Osteocyte (in vitro differentiated cells): ENCODE measurements at regions not wholly inside any gene's neighbourhood (a gene's known extent, or its start where the extent isn't known, plus 50 kb on each side); places are given as distances from the start of the nearest gene placed in this dataset.
A peak's percentile ranks its signal among the peaks of the same experiment; 100 is the strongest.

Source experiments
- DNase-seq: peaks from one replicate; pipeline ENCODE4 v3.0.0; 2021; ENCODE audit warnings: mixed read lengths; ENCODE audit not compliant: unreplicated experiment; ENCODE audit errors: extremely low spot score
- H3K27ac Mint-ChIP-seq: one replicate; pipeline ENCODE4 v1.8.0; 2021; ENCODE audit warnings: mild to moderate bottlenecking, mixed read lengths; ENCODE audit not compliant: unreplicated experiment
- H3K27me3 Mint-ChIP-seq: one replicate; pipeline ENCODE4 v1.8.0; 2021; ENCODE audit warnings: mixed read lengths; ENCODE audit not compliant: unreplicated experiment
- H3K36me3 Mint-ChIP-seq: one replicate; pipeline ENCODE4 v1.8.0; 2021; ENCODE audit warnings: mixed read lengths; ENCODE audit not compliant: unreplicated experiment
- H3K4me1 Mint-ChIP-seq: one replicate; pipeline ENCODE4 v1.8.0; 2021; ENCODE audit warnings: mixed read lengths; ENCODE audit not compliant: unreplicated experiment
- H3K4me3 Mint-ChIP-seq: one replicate; pipeline ENCODE4 v1.8.0; 2021; ENCODE audit warnings: mild to moderate bottlenecking, moderate library complexity, mixed read lengths; ENCODE audit not compliant: unreplicated experiment
- H3K9me3 Mint-ChIP-seq: one replicate; pipeline ENCODE4 v1.8.0; 2021; ENCODE audit warnings: mixed read lengths; ENCODE audit not compliant: unreplicated experiment
- CTCF ChIP-seq: fragments of 200-600 bp; sonication (generic); IDR thresholded peaks from 2 replicates; pipeline ENCODE4 v1.5.0; 2021; ENCODE audit warnings: antibody characterized with exemption, mild to moderate bottlenecking, moderate library complexity

- Mint-ChIP-seq H3K36me3 (peaks cover 4% of the 10 kb centered on the region), H3K27ac (no peak overlapping the region), H3K27me3 (no peaks in the 10 kb centered on the region), H3K9me3 (no peaks in the 10 kb centered on the region), H3K4me3 (no peak overlapping the region), H3K4me1 (peaks cover 35% of the 10 kb centered on the region)
- DNase-seq: no peak
- no peak for TF ChIP-seq CTCF
These were observed 341.2 kb downstream of the AEBP2 start for GRCh38 chr12:19780460-19780859.

GRCh38 chr12:19783547-19784444, 344.5 kb downstream of the AEBP2 start:
- Mint-ChIP-seq H3K4me3 (no peak overlapping the region), H3K27ac (no peak overlapping the region), H3K36me3 (no peaks in the 10 kb centered on the region), H3K27me3 (no peaks in the 10 kb centered on the region), H3K4me1 (peaks cover 26% of the 10 kb centered on the region), H3K9me3 (peaks cover 7% of the 10 kb centered on the region)
- DNase-seq: no peak
- TF ChIP-seq CTCF: no peak

- no peak for TF ChIP-seq CTCF
- Mint-ChIP-seq H3K27me3 (no peaks in the 10 kb centered on the region), H3K4me3 (no peak overlapping the region), H3K27ac (no peak overlapping the region), H3K9me3 (no peaks in the 10 kb centered on the region), H3K4me1 (peaks cover 16% of the 10 kb centered on the region), H3K36me3 (no peaks in the 10 kb centered on the region)
- no peak for DNase-seq
These were observed 352.7 kb downstream of the AEBP2 start for GRCh38 chr12:19792028-19792427.

- Mint-ChIP-seq H3K27me3 (no peaks in the 10 kb centered on the region), H3K27ac (peak overlapping the region; percentile 62), H3K9me3 (no peaks in the 10 kb centered on the region), H3K36me3 (no peaks in the 10 kb centered on the region), H3K4me3 (no peak overlapping the region), H3K4me1 (peaks cover 16% of the 10 kb centered on the region)
- TF ChIP-seq CTCF: no peak
- DNase-seq: no peak
These were observed 354.8 kb downstream of the AEBP2 start for GRCh38 chr12:19794116-19794515.

- no peaks in the 10 kb centered on the region for H3K9me3 Mint-ChIP-seq
- no peak for TF ChIP-seq CTCF
- H3K4me3 Mint-ChIP-seq: no peak overlapping the region
- no peak for DNase-seq
- peak overlapping the region; percentile 27 for H3K27ac Mint-ChIP-seq
- no peaks in the 10 kb centered on the region for H3K36me3 Mint-ChIP-seq
- peaks cover 41% of the 10 kb centered on the region for H3K4me1 Mint-ChIP-seq
- H3K27me3 Mint-ChIP-seq: no peaks in the 10 kb centered on the region
These were observed 359.9 kb downstream of the AEBP2 start for GRCh38 chr12:19799216-19799615.
